GM12873 (cell line): ENCODE measurements at regions not wholly inside any gene's neighbourhood (a gene's known extent, or its start where the extent isn't known, plus 50 kb on each side); places are given as distances from the start of the nearest gene placed in this dataset.
A peak's percentile ranks its signal among the peaks of the same experiment; 100 is the strongest.

Source experiments
- CTCF ChIP-seq: IDR thresholded peaks from 2 replicates; pipeline ENCODE4 v1.5.1; 2012; ENCODE audit warnings: low read depth, mild to moderate bottlenecking, moderate library complexity, low read length, control low read depth; ENCODE audit not compliant: insufficient read depth; ENCODE audit errors: missing control alignments

GRCh38 chr1:25018110-25018735 is 88.1 kb upstream of the RUNX3 start:
- no peak for TF ChIP-seq CTCF

GRCh38 chr1:25017436-25018109 is 87.5 kb upstream of the RUNX3 start:
- TF ChIP-seq CTCF, result peak; percentile 14

- TF ChIP-seq CTCF, result no peak
These were observed 83.2 kb upstream of the RUNX3 start for GRCh38 chr1:25012966-25013962.

GRCh38 chr1:25011943-25012638 is 82.0 kb upstream of the RUNX3 start:
- no peak for TF ChIP-seq CTCF

- TF ChIP-seq CTCF, result no peak
These were observed 81.2 kb upstream of the RUNX3 start for GRCh38 chr1:25011275-25011674.

- TF ChIP-seq CTCF, result no peak
These were observed 79.7 kb upstream of the RUNX3 start for GRCh38 chr1:25009671-25010262.

- TF ChIP-seq CTCF, result no peak
These were observed 78.1 kb upstream of the RUNX3 start for GRCh38 chr1:25008192-25008485.
